SK-N-SH (cell line): ENCODE measurements at regions not wholly inside any gene's neighbourhood (a gene's known extent, or its start where the extent isn't known, plus 50 kb on each side); places are given as distances from the start of the nearest gene placed in this dataset.

Experiments used
- CTCF ChIA-PET: fragments of 300-600, 350-600 bp; formaldehyde crosslinking; extraction: SDS; loops from one replicate; lab custom pipeline; 2021; lab: Yijun Ruan, JAX
- POLR2A ChIA-PET: fragments of 350-600 bp; sonication (Branson Sonifier 250); formaldehyde crosslinking; extraction: SDS; loops from one replicate; lab custom pipeline; 2020; ENCODE audit warnings: antibody characterized with exemption, inconsistent platforms; lab: Yijun Ruan, JAX
- DNase-seq: peaks from one replicate; pipeline ENCODE4 v3.0.0; 2012
- H2AFZ ChIP-seq: fragments of 200-600 bp; sonication (generic); 2 replicates; pipeline ENCODE4 v1.8.1; 2016; ENCODE audit warnings: antibody characterized with exemption, mild to moderate bottlenecking, low read depth
- H3F3A ChIP-seq: fragments of 200-600 bp; sonication (generic); replicated peaks from 2 replicates; pipeline ENCODE3; 2016; ENCODE audit warnings: antibody characterized with exemption, mild to moderate bottlenecking; ENCODE audit not compliant: insufficient read depth
- H3K27ac ChIP-seq, 2 experiments: fragments of 200-500 bp in 1 of 2; fragments of 200-600 bp in 1 of 2; sonication (Bioruptor generic) in 1 of 2; sonication (generic), shearing (Covaris generic) in 1 of 2; 2 replicates each; pipeline versions ENCODE4 v1.5.1 to v1.6.1; 2014 to 2016; ENCODE audit warnings: low read depth in 2 of 2, inconsistent platforms in 1 of 2, low read length in 1 of 2, mild to moderate bottlenecking in 1 of 2, mixed read lengths in 1 of 2
- H3K27me3 ChIP-seq: fragments of 200-600 bp; sonication (generic), shearing (Covaris generic); 2 replicates; pipeline ENCODE4 v1.6.1; 2016; ENCODE audit warnings: mixed run types; ENCODE audit not compliant: insufficient read depth
- H3K36me3 ChIP-seq, 2 experiments: fragments of 200-500 bp in 1 of 2; fragments of 200-600 bp in 1 of 2; sonication (Bioruptor generic) in 1 of 2; sonication (generic) in 1 of 2; replicated peaks in 1 of 2; 2 replicates each; pipeline versions ENCODE3 to v1.5.1; 2014 to 2016; ENCODE audit warnings: low read length in 1 of 2, mild to moderate bottlenecking in 1 of 2; ENCODE audit not compliant: insufficient read depth in 2 of 2, control insufficient read depth in 1 of 2
- H3K4me1 ChIP-seq, 2 experiments: fragments of 200-500 bp in 1 of 2; fragments of 200-600 bp in 1 of 2; sonication (Bioruptor generic) in 1 of 2; sonication (generic), shearing (Covaris generic) in 1 of 2; 2 replicates each; pipeline versions ENCODE4 v1.5.1 to v1.6.1; 2014 to 2016; ENCODE audit warnings: low read depth in 1 of 2, low read length in 1 of 2, mixed run types in 1 of 2; ENCODE audit not compliant: insufficient read depth in 2 of 2, control insufficient read depth in 1 of 2
- H3K4me2 ChIP-seq: fragments of 200-600 bp; sonication (generic), shearing (Covaris generic); 2 replicates; pipeline ENCODE4 v1.6.1; 2017; ENCODE audit warnings: mixed run types
- H3K4me3 ChIP-seq, 2 experiments: fragments of 200-500 bp in 1 of 2; fragments of 200-600 bp in 1 of 2; sonication (Bioruptor generic) in 1 of 2; sonication (generic), shearing (Covaris generic) in 1 of 2; 2 replicates each; pipeline versions ENCODE4 v1.5.1 to v1.8.1; 2014 to 2016; ENCODE audit warnings: low read depth in 2 of 2, inconsistent platforms in 1 of 2, low read length in 1 of 2, mild to moderate bottlenecking in 1 of 2, mixed read lengths in 1 of 2, moderate library complexity in 1 of 2
- H3K79me2 ChIP-seq: fragments of 200-600 bp; sonication (generic); 2 replicates; pipeline ENCODE4 v1.8.1; 2017; ENCODE audit warnings: mild to moderate bottlenecking; ENCODE audit not compliant: insufficient read depth
- H3K9ac ChIP-seq: fragments of 200-600 bp; sonication (generic); 2 replicates; pipeline ENCODE4 v1.6.1; 2017; ENCODE audit warnings: mixed run types
- H3K9me2 ChIP-seq: fragments of 200-600 bp; sonication (generic); 2 replicates; pipeline ENCODE4 v1.6.1; 2017; ENCODE audit warnings: mixed run types
- H3K9me3 ChIP-seq: fragments of 200-600 bp; sonication (generic); 2 replicates; pipeline ENCODE4 v1.6.1; 2017; ENCODE audit warnings: mixed run types, mild to moderate bottlenecking, moderate library complexity
- H4K20me1 ChIP-seq: fragments of 200-600 bp; sonication (generic); 2 replicates; pipeline ENCODE4 v1.6.1; 2017; ENCODE audit warnings: mild to moderate bottlenecking, mixed run types; ENCODE audit not compliant: insufficient read depth
- CTCF ChIP-seq: fragments of 200-600 bp; sonication (generic); IDR thresholded peaks from 2 replicates; pipeline ENCODE4 v1.6.1; 2017; ENCODE audit warnings: antibody characterized with exemption, mild to moderate bottlenecking, moderate library complexity
- EP300 ChIP-seq, 2 experiments: IDR thresholded peaks; 2 replicates each; pipeline versions ENCODE4 v1.4.0 to v1.6.1; 2012; ENCODE audit warnings: borderline replicate concordance in 1 of 2, low read depth in 1 of 2, low read length in 1 of 2
- FOSL2 ChIP-seq: IDR thresholded peaks from 2 replicates; pipeline ENCODE4 v1.4.0; 2012; ENCODE audit warnings: low read depth, mild to moderate bottlenecking, moderate library complexity, borderline replicate concordance
- FOXJ3 ChIP-seq: sonication (generic); formaldehyde crosslinking; IDR thresholded peaks from 2 replicates; pipeline ENCODE4 v1.5.1; 2020; ENCODE audit warnings: mild to moderate bottlenecking, missing genetic modification reagents
- GABPA ChIP-seq: IDR thresholded peaks from 2 replicates; pipeline ENCODE4 v1.4.0; 2012; ENCODE audit warnings: low read depth, mild to moderate bottlenecking
- GATA2 ChIP-seq: sonication (generic); formaldehyde crosslinking; IDR thresholded peaks from 2 replicates; pipeline ENCODE4 v1.5.0; 2020; ENCODE audit warnings: mild to moderate bottlenecking, missing genetic modification reagents
- IRF3 ChIP-seq: fragments of 150-350 bp; IDR thresholded peaks from 2 replicates; pipeline ENCODE4 v1.6.1; 2016; ENCODE audit warnings: mild to moderate bottlenecking, low read depth, low read length
- MAX ChIP-seq: IDR thresholded peaks from 2 replicates; pipeline ENCODE4 v1.4.0; 2012; ENCODE audit warnings: low read depth
- NFIC ChIP-seq: IDR thresholded peaks from 2 replicates; pipeline ENCODE4 v1.4.0; 2012; ENCODE audit warnings: borderline replicate concordance
- POLR2AphosphoS5 ChIP-seq: IDR thresholded peaks from 2 replicates; pipeline ENCODE4 v1.6.1; 2012; ENCODE audit warnings: low read depth, low read length
- RFX5 ChIP-seq: IDR thresholded peaks from 2 replicates; pipeline ENCODE4 v1.6.1; 2012; ENCODE audit warnings: mild to moderate bottlenecking, improper control_type of control experiment, low read length
- TEAD4 ChIP-seq: IDR thresholded peaks from 2 replicates; pipeline ENCODE4 v1.4.0; 2012; ENCODE audit warnings: mild to moderate bottlenecking, borderline replicate concordance; ENCODE audit not compliant: insufficient read depth
- WGBS: methylation state at CpG from one replicate; pipeline ENCODE4 v1.1.6; 2017; ENCODE audit warnings: low lambda C conversion rate; 5-methylcytosine and 5-hydroxymethylcytosine counted together
- TF ChIP-seq, protein P1 (sequence below): IDR thresholded peaks from 2 replicates; pipeline ENCODE4 v1.6.1; 2012; ENCODE audit warnings: mild to moderate bottlenecking, low read depth, low read length, moderate library complexity
- TF ChIP-seq, protein P2 (sequence below): IDR thresholded peaks from 2 replicates; pipeline ENCODE4; 2012

DNA sequence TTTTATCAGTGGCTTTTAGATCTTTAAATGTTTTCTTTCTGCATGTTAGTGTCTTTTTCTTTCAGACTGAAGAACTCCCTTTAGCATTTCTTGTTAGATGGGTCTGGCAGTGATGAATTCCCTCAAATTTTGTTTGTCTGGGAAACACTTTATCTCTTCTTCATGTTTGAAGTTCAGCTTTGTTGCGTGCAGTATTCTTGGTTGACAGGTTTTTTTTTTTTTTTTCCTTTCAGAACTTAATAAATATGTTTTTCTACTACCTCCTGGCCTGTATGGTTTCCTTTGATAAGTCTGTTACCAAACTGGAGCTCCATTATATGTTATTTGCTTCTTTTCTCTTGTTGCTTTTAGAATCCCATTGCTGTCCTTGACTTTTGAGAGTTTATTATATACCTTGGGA lies 89.8 kb upstream of the ACKR3 start:
- DNase-seq: no peak
- TF ChIP-seq NFIC (no peak), RFX5 (no peak), FOSL2 (no peak), POLR2AphosphoS5 (no peak), GATA2 (no peak), TEAD4 (no peak), MAX (no peak), IRF3 (no peak), EP300 (IDR thresholded peaks at IDR 0.05; ENCODE audit: borderline replicate concordance in 1 of 2, low read depth in 1 of 2, low read length in 1 of 2) (no peak), FOXJ3 (CRISPR knock-in tag) (no peak), GABPA (no peak), CTCF (no peak)
- TF ChIP-seq, protein P1, sequence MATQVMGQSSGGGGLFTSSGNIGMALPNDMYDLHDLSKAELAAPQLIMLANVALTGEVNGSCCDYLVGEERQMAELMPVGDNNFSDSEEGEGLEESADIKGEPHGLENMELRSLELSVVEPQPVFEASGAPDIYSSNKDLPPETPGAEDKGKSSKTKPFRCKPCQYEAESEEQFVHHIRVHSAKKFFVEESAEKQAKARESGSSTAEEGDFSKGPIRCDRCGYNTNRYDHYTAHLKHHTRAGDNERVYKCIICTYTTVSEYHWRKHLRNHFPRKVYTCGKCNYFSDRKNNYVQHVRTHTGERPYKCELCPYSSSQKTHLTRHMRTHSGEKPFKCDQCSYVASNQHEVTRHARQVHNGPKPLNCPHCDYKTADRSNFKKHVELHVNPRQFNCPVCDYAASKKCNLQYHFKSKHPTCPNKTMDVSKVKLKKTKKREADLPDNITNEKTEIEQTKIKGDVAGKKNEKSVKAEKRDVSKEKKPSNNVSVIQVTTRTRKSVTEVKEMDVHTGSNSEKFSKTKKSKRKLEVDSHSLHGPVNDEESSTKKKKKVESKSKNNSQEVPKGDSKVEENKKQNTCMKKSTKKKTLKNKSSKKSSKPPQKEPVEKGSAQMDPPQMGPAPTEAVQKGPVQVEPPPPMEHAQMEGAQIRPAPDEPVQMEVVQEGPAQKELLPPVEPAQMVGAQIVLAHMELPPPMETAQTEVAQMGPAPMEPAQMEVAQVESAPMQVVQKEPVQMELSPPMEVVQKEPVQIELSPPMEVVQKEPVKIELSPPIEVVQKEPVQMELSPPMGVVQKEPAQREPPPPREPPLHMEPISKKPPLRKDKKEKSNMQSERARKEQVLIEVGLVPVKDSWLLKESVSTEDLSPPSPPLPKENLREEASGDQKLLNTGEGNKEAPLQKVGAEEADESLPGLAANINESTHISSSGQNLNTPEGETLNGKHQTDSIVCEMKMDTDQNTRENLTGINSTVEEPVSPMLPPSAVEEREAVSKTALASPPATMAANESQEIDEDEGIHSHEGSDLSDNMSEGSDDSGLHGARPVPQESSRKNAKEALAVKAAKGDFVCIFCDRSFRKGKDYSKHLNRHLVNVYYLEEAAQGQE: no peak
- TF ChIP-seq, protein P2, sequence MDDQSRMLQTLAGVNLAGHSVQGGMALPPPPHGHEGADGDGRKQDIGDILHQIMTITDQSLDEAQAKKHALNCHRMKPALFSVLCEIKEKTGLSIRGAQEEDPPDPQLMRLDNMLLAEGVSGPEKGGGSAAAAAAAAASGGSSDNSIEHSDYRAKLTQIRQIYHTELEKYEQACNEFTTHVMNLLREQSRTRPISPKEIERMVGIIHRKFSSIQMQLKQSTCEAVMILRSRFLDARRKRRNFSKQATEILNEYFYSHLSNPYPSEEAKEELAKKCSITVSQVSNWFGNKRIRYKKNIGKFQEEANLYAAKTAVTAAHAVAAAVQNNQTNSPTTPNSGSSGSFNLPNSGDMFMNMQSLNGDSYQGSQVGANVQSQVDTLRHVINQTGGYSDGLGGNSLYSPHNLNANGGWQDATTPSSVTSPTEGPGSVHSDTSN: no peak
- POLR2A ChIA-PET: no interaction called here

More for the DNA sequence above, 89.8 kb upstream of the ACKR3 start:
- Histone ChIP-seq H3K4me1 (no peaks in the 10 kb centered on the region), H3K4me2 (no peak overlapping the region), H3K27ac (no peak overlapping the region), H3K36me3 (no peaks in the 10 kb centered on the region), H3F3A (no peaks in the 10 kb centered on the region), H3K9me3 (peaks cover 15% of the 10 kb centered on the region), H3K9ac (no peak overlapping the region), H3K79me2 (no peaks in the 10 kb centered on the region), H3K4me3 (no peak overlapping the region), H4K20me1 (no peaks in the 10 kb centered on the region), H3K27me3 (no peaks in the 10 kb centered on the region), H2AFZ (no peak overlapping the region), H3K9me2 (0 out of 2 replicates have a peak, but pooled peaks cover 3% of the 10 kb centered on the region)
- CTCF ChIA-PET: no interaction called here
- WGBS: 50% methylated on average over 1 of the region's 1 CpG
